AG04449 (cell line): ENCODE measurements at regions not wholly inside any gene's neighbourhood (a gene's known extent, or its start where the extent isn't known, plus 50 kb on each side); places are given as distances from the start of the nearest gene placed in this dataset.

Experiments
- CTCF ChIA-PET: fragments of 350-600 bp; formaldehyde crosslinking; extraction: SDS; loops from one replicate; lab custom pipeline; 2021; ENCODE audit warnings: antibody characterized with exemption; lab: Yijun Ruan, JAX
- POLR2A ChIA-PET: fragments of 400-600, 350-600 bp; formaldehyde crosslinking; extraction: SDS; loops from one replicate; lab custom pipeline; 2020; ENCODE audit warnings: antibody characterized with exemption, inconsistent platforms; lab: Yijun Ruan, JAX
- DNase-seq: peaks from one replicate; pipeline ENCODE4 v3.0.0-alpha.2; 2010; ENCODE audit warnings: low read depth, low spot score
- H3K4me3 ChIP-seq: 2 replicates; pipeline ENCODE4 v1.5.1; 2011; ENCODE audit warnings: low read depth, mild to moderate bottlenecking, control low read depth, low read length
- TF ChIP-seq, protein P1 (sequence below): IDR thresholded peaks from one replicate; pipeline ENCODE4 v1.5.1; 2011; ENCODE audit warnings: mild to moderate bottlenecking, moderate library complexity, low read length, control low read depth, inconsistent platforms; ENCODE audit not compliant: insufficient read depth; ENCODE audit errors: missing control alignments

DNA sequence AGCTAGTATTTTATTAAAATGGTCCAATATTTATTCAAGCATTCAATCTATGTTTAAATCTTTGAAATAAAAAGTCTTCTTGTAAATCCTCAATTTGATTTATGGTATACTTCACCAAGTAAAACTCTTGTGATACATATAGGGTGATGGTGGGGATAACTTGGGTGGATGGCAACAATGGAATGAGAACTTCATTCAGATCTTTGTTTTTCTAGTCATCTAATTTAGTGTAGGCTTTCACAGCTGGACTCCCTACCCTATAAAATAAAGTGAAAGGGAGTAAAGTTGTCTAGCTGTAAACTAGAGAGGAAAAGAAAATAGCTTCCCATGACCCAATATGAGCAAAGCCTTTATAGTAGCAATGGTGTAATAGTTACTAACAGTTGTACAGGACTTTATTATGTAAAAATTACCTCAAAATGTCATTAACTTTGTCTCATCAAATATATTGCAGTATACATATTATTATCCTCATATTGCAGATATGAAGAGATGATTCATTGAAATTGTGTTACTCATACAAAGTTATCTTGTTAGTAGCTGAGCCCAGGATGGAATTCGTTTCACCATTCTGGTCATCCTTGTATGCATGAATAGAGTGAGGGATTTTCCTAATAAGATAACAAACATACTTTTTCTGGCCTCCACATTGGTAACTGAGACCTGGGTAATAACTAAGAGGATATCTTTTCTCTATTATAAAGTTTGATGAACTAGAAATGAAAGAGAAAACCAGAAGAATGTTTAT, 1377.7 kb upstream of the ADGRL4 start:
- no peak overlapping the region for H3K4me3 ChIP-seq
- TF ChIP-seq, protein P1, sequence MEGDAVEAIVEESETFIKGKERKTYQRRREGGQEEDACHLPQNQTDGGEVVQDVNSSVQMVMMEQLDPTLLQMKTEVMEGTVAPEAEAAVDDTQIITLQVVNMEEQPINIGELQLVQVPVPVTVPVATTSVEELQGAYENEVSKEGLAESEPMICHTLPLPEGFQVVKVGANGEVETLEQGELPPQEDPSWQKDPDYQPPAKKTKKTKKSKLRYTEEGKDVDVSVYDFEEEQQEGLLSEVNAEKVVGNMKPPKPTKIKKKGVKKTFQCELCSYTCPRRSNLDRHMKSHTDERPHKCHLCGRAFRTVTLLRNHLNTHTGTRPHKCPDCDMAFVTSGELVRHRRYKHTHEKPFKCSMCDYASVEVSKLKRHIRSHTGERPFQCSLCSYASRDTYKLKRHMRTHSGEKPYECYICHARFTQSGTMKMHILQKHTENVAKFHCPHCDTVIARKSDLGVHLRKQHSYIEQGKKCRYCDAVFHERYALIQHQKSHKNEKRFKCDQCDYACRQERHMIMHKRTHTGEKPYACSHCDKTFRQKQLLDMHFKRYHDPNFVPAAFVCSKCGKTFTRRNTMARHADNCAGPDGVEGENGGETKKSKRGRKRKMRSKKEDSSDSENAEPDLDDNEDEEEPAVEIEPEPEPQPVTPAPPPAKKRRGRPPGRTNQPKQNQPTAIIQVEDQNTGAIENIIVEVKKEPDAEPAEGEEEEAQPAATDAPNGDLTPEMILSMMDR, result no peak
- POLR2A ChIA-PET, result no interaction called here
- CTCF ChIA-PET, result no interaction called here
- no peak for DNase-seq

DNA sequence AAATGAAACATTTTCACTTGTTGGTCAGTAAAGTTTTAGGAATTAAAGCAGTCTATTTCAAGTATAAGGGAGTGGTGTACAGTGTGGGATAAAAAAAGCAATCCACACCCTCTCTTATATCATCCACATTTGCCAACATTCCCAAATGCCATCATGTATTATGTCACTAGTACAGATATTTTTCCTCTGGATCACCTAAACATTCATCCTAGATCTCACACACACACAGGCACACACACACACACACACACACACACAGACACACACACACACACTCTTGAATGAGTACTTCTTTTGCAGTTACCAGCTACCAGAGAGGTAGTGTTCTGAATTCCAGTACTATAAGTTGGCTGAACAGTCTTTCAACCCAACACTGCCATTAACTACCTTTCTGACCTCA, 1369.1 kb upstream of the ADGRL4 start:
- DNase-seq, result peak; percentile 42
- ChIA-PET CTCF (no interaction called here), POLR2A (no interaction called here)
- no peak overlapping the region for H3K4me3 ChIP-seq
- TF ChIP-seq, protein P1, result no peak

DNA sequence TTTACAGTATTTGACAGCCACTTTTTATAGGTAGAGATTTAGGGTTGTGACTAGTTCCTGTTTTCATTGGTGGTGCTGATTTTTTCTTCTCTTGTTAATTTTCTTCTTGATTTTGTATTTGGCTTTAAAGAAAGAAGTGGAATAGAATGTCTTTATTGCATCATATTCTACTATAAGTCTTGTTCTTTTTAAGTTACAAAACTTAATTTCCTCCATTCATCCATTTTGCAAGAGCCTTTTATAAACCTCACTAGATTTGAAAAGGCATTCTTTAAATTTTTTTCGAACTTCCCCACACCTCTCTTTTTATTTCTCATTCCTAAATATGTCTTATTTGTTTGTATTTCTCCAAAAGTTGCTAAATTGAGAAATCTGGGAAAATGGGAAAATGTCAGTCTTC, 1368.6 kb upstream of the ADGRL4 start:
- CTCF ChIA-PET, result no interaction called here

DNA sequence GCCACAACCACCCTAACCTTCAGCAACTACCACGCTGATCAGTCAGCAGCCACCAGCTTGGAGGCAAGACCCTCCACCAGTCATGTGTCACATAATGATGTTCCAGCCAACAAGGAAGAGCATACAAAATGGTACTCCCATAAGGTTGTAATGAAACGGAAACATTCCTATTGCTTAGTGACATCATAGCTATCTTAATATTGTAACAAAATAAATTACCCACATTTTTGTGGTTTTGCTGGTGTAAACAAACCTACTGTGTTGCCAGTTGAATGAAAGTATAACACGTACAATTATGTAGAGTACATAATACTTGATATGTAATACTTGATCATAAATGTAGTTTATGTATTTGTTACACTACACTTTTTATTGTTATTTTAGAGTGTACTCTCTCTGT, 1363.2 kb upstream of the ADGRL4 start:
- H3K4me3 ChIP-seq, result no peak overlapping the region
- POLR2A ChIA-PET, result no interaction called here
- CTCF ChIA-PET, result no interaction called here
- TF ChIP-seq, protein P1, result no peak
- no peak for DNase-seq

More for the DNA sequence above, 1368.6 kb upstream of the ADGRL4 start:
- TF ChIP-seq, protein P1, result no peak
- H3K4me3 ChIP-seq, result no peak overlapping the region
- DNase-seq, result no peak
- POLR2A ChIA-PET, result no interaction called here

DNA sequence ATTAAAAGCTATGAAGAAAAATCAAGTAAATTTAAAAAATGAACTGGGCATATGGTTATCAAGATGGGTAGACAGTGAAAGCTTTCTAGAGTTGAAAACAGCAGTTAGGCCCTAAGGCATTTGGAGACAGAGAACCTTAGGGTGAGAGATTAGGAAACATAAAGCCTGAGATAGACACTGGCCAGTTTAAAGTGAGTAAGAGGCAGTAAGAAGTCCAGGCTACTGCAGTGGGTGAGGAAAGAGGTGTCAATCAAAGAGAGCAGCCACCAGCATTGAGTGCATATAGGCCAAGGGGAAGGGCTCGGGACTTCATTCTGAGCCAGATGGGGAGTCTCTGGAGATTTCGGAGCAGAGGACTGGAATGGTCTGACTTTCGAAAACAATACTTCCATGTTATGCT, 1360.5 kb upstream of the ADGRL4 start:
- no peak for DNase-seq
- no peak overlapping the region for H3K4me3 ChIP-seq
- TF ChIP-seq, protein P1, result no peak
- ChIA-PET POLR2A (no interaction called here), CTCF (no interaction called here)

DNA sequence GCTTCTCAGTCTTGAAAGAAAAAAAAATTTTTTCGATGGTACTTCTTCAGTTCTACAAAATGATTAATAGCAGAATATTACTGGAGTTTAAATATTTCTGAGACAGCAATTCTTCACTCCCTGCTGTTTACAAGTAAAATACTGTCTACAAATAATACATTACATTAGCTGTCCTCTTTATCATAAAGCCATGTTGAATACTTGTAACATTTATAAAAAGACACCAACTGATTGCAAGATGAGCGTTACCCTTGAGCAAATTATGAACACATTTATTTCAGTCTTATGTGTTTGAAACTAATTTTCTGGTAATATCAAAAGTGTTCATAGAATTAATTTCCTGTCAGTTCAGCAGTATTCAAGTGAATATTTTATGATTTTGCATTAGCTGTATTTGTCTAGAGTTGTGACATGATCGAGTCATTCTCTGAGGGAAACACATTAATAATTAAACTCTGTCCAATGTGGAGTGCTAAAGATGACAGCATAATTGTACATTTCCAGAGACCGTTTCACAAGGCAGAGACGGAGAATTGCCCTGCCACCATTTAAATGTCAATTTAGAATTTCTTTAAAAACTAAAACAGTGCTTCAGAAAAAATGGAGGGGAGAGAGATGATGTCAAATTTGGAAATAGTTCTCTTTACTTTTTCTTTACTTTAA, 1359.0 kb upstream of the ADGRL4 start:
- DNase-seq, result no peak
- ChIA-PET POLR2A (no interaction called here), CTCF (no interaction called here)
- TF ChIP-seq, protein P1, result no peak
- H3K4me3 ChIP-seq, result no peak overlapping the region
